Hematopoietic multipotent progenitor cell treated with erythropoietin and hydrocortisone succinate and interleukin-3 and kit ligand, for 17 days (in vitro differentiated cells): ENCODE measurements at regions not wholly inside any gene's neighbourhood (a gene's known extent, or its start where the extent isn't known, plus 50 kb on each side); places are given as distances from the start of the nearest gene placed in this dataset.
"Not testable (repeated sequence)": the region's sequence is repeated elsewhere in the genome, so short reads cannot be mapped to it uniquely, and the experiment has no call there.

Experiments
- DNase-seq: peaks from one replicate; pipeline ENCODE4 v3.0.0-alpha.2; 2015; ENCODE audit warnings: low spot score

- no peak for DNase-seq
These were observed 249.0 kb upstream of the ID2 start for GRCh38 chr2:8432706-8433336.

DNA sequence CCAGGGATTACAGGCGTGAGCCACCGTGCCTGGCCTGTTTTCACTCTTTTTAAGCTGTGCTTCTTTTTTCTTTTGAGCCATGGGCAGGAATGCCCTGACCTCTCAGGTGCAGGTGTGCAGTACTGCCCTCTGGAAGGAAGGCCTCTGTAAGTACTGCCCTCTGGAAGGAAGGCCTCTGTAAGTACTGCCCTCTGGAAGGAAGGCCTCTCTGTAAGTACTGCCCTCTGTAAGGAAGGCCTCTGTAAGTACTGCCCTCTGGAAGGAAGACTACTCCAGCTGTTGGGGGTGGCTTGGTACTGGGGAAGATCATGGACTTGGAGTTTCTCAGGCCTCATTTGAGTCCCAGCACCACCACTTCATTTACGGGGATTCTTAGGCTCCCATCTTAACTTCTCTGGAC is 248.5 kb upstream of the ID2 start:
- DNase-seq: no peak

DNA sequence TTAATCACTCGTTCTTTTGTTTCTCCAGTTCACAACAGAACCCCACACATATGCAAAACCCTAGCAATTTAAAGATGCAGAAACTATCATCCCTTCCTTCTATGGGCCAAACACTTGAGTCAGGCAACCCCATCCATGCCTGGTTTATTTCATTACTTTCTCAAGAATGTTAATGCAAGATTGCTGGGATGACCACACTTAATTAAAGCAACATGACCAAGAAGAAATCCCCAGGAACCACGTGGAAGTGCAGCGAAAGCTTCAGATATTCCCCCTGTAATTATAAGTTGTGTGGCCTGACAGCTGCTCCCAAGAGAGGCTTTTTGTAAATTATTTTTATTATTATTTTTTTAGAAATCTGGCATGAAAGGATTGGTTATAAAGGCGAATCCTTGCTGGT is 246.2 kb upstream of the ID2 start:
- no peak for DNase-seq

DNA sequence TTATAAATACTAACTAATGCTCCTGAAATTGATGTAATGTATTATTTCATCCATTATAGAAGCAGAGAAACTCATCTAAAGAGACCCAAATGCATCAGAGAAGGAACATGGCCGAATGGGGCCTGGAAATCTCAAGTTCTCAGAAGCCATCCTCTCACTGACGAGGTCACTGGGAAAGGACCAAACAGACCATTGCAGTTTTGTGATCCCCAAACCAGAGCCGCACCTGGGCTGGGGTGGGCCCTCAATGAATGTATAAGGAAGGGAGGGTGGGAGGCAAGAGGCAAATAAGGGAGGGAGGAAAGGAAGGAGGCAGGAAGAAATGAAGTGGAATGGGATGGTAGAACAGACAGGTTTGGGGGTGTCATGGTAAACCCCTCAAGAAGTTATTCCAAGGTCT is 245.3 kb upstream of the ID2 start:
- no peak for DNase-seq

GRCh38 chr2:8437228-8437948 is 244.5 kb upstream of the ID2 start:
- no peak for DNase-seq

- DNase-seq: no peak
These were observed 243.9 kb upstream of the ID2 start for GRCh38 chr2:8437949-8438400.

GRCh38 chr2:8438476-8438875 is 243.4 kb upstream of the ID2 start:
- DNase-seq: no peak

DNA sequence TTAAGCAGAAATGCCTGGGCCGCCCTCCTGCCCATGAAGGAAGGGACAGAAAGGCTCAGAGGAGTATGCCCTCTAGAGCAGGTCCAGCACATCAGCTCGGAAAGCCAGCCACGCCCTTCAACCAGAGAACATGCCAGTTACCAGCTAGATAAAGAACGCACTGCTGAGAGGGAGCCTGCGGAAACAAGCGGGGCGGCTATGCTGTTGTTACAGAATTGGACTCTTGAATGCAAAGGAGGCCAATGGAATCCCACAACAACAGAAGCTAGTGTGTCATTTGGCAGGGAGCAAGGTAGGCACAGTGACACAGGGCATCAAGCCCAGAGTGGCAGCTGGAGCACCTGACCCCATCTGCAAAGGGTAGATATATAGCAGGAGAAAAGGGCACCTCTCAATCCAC is 242.9 kb upstream of the ID2 start:
- no peak for DNase-seq

DNA sequence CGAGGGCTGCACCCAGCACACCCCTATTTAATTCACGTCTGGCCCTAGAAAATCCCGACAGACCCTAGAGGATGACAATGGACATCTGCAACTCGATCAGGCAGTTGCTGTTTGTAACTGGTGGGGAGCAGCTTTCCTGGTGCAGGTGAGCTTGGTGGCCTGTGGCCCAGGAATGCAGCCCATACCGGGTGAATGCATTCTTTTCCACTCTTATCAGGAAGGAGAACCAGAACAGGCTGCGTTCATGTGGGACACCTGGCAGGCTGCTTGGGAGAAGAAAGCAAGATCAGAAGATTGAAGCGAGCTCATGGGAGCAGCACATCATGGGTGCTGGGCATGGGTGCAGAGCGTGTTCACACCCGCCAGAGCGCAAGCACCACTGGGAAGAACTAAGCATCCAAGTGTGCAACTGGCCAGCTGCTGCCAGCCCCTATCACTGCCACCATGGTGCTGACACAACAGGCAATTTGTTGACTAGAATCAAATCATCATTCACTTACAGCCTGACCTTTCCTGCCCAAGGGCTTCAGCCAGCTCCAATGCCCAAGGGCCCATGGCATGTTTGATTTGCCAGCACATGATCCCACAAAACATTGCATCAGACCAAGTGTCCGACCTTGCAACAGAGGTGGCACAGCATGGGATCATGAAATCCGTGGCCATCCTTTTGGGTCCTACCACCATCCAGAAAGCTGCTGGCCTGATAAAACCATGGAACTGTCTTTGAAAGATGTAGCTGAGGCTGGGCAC is 241.7 kb upstream of the ID2 start:
- DNase-seq: no peak

DNA sequence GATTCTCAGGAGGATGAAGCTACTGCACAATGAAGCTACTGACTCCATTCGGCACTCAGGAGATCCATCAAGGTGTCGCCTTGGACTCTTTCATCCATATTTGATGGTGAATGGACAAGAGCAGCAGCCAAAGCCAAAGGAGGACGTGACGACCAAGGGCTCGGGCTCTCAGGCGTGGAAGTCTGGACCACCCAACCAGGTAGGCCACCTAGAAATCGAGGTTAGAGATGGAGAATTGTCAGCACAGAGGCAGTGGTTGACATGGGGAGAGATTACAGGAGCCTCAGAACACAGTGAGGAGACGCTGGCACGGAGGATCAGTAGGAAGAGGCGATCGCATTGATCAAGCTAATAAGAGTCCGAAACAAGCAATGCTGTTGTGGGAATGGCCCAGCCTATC is 240.5 kb upstream of the ID2 start:
- no peak for DNase-seq

- no peak for DNase-seq
These were observed 239.9 kb upstream of the ID2 start for GRCh38 chr2:8441986-8442385.

- DNase-seq: no peak
These were observed 238.9 kb upstream of the ID2 start for GRCh38 chr2:8442833-8443486.

DNA sequence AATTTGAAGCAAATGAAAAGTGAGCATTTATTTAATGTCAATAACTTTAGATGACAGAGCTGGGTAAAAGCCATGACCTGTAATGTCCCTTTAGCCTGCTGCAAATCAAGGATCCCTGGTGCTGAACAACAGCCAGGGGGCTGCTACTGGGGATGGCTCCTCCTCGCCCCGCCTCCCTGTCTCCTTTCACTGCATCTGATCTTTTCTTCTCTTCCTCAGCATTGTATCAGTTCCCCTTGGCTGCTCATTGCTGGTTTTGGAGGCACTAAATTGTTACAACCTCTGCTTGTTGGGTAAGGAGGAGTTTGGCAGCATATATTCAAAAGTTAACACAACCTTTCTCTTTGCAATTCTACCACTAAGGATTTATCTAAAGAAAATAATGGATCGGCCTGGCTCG is 236.3 kb upstream of the ID2 start:
- DNase-seq: no peak

- not testable (repeated sequence) for DNase-seq
These were observed 235.1 kb upstream of the ID2 start for GRCh38 chr2:8446751-8447150.

DNA sequence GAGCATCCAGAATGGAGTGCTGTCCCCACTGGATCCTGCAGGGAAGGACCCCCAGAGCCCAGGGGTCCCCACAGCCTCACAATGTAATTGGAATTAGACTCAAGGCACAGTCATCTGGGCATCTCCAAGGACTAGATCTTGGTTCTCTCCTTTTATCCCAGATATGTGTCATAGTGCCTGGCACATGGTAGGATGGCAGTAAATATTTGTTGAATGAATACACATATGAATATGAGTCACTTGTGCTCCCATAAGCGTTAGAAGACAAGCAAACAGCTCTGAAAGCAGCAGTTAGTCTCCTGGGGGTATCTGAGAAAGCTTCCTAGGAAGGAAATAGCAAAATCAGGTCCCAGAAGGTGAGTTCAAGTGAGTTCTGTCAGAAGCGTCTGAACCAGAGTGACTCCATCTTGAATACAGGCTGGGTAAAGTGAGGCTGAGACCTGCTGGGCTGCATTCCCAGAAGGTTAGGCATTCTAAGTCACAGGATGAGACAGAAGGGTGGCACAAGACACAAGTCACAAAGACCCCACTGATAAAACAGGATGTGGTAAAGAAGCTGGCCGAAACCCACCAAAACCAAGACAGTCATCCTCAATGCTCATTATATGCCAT is 234.1 kb upstream of the ID2 start:
- no peak for DNase-seq

DNA sequence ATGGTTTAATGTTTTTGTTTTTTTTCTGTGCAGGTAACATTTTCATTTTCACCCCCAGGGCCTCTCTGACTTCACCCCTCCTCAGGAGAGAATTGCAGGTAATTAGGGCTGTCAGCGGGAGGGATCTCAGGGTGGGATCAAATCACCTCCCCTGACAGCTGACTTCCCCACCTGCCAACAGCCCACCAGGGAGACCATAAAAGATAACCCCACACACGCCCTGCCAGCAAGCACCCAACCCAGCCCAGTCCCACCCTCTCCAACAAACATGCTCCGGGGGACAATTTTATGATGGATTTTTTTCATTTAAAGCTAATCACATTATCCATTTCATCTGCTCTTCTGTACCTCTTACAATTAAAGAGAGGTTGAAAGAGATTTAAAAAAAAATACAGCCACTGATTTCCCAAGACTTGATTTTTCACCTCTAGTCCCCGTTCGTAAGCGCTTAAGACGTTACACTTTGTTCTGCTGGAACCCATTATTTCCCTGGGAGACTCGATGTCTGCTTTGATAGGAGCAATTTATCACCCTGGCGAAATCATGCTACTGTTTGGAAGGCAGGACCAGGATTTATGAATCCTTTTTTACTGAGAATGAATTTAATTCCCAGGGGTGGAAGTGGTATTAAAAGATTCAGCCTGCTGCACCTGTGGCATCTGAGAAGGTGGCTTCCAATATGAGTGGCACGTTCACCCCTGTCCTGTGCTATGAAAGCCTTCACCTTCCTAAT is 232.9 kb upstream of the ID2 start:
- DNase-seq: no peak

DNA sequence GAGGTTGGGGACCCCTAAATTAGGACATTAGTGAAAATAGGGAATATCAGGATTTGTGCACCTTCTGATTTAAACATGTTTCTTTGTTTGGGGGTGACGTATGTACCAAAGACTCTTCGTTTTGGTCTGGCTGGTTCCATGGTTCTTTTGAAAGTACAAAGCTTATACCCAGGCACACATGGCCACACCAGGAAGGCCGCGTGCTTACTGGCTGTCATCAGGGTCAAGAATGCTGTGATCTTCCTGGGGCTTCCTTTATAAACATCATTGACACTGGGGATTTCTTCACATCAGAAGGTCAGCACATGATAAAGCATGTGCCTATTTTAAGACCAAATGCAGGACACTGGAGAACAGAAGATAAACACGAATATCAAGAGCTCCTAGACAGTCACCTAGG is 230.6 kb upstream of the ID2 start:
- DNase-seq: no peak

GRCh38 chr2:8452296-8452695 is 229.6 kb upstream of the ID2 start:
- DNase-seq: no peak

GRCh38 chr2:8452979-8453903 is 228.6 kb upstream of the ID2 start:
- no peak for DNase-seq

DNA sequence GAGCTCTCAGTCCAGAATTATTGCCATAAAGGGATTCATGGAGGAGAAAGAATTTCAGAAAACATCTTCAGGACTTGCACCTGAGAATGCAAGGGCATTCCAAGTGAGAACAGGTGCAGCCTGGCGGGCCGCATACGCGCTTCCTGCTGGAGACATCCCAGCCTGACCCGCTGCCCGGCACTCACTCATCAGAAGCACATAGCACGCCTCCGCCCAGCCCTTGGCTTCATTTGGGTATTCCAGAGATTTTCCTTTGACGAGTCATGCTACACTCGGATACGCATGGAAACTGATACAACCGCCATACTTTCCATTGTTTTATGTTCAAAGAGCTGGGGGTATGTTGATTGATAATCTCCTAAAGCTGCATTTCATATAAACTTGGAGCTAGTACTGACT is 228.0 kb upstream of the ID2 start:
- no peak for DNase-seq

DNA sequence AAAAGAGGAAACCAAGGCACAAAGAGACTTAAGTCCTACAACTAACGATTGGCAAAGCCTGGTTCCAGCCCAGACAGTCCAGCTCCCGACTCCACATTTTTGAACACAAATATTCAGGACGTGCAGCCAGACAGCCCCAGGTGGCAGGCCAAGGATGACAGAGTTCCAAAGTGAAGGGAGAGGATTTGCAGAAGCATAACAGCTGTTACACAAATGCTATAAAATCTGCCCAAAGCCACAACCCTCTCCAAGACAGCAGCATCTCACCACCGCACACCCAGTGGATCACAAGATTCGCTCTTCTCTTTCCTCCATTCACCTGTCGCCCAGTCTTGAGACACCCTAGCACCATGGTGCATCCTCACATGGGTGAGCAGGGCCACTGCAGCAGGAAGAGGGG is 227.1 kb upstream of the ID2 start:
- no peak for DNase-seq
